D721Med (cell line): ENCODE measurements at regions not wholly inside any gene's neighbourhood (a gene's known extent, or its start where the extent isn't known, plus 50 kb on each side); places are given as distances from the start of the nearest gene placed in this dataset.
"Not testable (repeated sequence)": the region's sequence is repeated elsewhere in the genome, so short reads cannot be mapped to it uniquely, and the experiment has no call there.

Experiments used
- DNase-seq: peaks from one replicate; pipeline ENCODE4 v3.0.0; 2011; ENCODE audit warnings: low spot score; ENCODE audit not compliant: insufficient read length
- FAIRE-seq: peaks from 2 replicates; lab custom pipeline; 2011; peaks lifted over from hg19 to GRCh38; lab: Jason Lieb, UNC
- CTCF ChIP-seq: IDR thresholded peaks from 2 replicates; pipeline ENCODE4 v1.5.1; 2012; ENCODE audit warnings: mild to moderate bottlenecking, control low read depth; ENCODE audit not compliant: insufficient read depth; ENCODE audit errors: missing control alignments

- TF ChIP-seq CTCF, result no peak
- FAIRE-seq (no peak), DNase-seq (no peak)
Measured at GRCh38 chr18:8882632-8883408, 177.5 kb downstream of the MTCL1 start.

GRCh38 chr18:8883409-8883668, 178.0 kb downstream of the MTCL1 start:
- no peak for FAIRE-seq
- no peak for TF ChIP-seq CTCF
- DNase-seq, result no peak

GRCh38 chr18:8887877-8888276, 182.5 kb downstream of the MTCL1 start:
- DNase-seq, FAIRE-seq: not testable (repeated sequence)

GRCh38 chr18:8889489-8889888, 184.1 kb downstream of the MTCL1 start:
- TF ChIP-seq CTCF, result no peak
- no peak for FAIRE-seq
- no peak for DNase-seq

- FAIRE-seq, DNase-seq: not testable (repeated sequence)
Measured at GRCh38 chr18:8890503-8890902, 185.1 kb downstream of the MTCL1 start.

GRCh38 chr18:8890957-8891464, 185.7 kb downstream of the MTCL1 start:
- FAIRE-seq (no peak), DNase-seq (no peak)
- no peak for TF ChIP-seq CTCF

GRCh38 chr18:8893221-8893620, 187.9 kb downstream of the MTCL1 start:
- no peak for FAIRE-seq
- DNase-seq, result no peak
- no peak for TF ChIP-seq CTCF

GRCh38 chr18:8893628-8894231, 188.4 kb downstream of the MTCL1 start:
- FAIRE-seq, result no peak
- TF ChIP-seq CTCF, result no peak
- no peak for DNase-seq
